Stimulated activated CD4-positive, alpha-beta T cell treated with anti-CD3 and anti-CD28 coated beads, Interleukin-1b, Interleukin-23, amount 100 ng/mL, for 1 hour (primary cell): ENCODE measurements at regions not wholly inside any gene's neighbourhood (a gene's known extent, or its start where the extent isn't known, plus 50 kb on each side); places are given as distances from the start of the nearest gene placed in this dataset.

ENCODE experiments used
- DNase-seq, 2 donors: peaks; one replicate each; pipeline ENCODE4 v3.0.0-alpha.2; 2020; ENCODE audit warnings: low read depth in 2 of 2

DNA sequence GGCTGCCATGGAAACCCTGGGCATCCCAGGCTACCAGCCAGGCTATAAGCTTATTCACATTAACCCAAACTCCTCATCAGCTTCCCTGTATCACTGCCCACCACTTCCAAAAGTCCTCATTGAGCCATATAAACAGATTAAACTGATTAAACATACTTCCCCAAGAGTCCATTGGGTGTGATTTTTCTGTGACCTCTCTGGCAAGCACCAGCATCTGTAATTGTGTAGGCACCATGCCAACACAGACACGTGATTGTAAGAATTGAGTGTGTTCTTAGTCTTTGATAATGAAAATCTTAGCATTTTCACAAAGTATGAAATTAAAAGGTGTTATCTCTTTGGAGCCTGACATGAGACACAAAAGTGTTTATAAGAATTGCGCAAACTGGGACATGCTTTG is 679.3 kb downstream of the TYW1 start:
- DNase-seq = no peak

DNA sequence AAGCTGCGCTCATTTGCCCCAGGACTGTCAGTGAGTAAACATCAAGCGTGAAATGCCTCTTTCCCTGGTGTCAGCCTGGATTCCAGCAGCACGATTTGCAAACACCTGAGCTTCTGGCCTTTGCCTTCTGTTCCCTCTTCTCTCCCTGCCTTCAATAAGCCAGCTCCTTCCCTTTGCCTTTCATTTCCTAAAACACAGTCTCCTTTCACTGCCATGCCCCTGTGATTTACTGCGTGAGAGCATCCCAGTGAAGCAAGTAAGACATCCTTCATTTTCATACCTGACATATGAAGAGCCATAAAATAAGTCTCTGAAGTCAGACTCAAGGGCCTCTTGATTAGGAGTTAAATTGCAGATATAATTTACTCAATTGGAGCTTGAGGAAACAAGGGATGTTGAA is 681.8 kb downstream of the TYW1 start:
- DNase-seq = no peak

GRCh38 chr7:67683628-67684027 is 687.0 kb downstream of the TYW1 start:
- DNase-seq = no peak

DNA sequence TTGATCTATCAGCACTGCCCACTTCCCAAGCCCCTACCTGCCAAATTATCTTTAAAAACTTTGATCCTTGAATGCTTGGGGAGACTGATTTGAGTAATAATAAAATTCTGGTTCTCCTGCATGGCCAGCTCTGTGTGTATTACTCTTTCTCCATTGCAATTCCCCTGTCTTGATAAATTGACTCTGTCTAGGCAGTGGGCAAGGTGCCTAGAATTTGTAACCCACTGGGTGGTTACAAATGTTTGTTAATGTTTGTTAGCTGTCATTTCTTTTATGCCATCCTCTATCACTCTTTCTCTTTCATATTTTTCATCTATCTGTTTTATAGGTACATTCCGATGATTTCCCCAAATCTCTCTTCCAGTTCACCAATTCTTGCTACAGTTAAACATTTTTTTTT is 694.1 kb downstream of the TYW1 start:
- DNase-seq = no peak

DNA sequence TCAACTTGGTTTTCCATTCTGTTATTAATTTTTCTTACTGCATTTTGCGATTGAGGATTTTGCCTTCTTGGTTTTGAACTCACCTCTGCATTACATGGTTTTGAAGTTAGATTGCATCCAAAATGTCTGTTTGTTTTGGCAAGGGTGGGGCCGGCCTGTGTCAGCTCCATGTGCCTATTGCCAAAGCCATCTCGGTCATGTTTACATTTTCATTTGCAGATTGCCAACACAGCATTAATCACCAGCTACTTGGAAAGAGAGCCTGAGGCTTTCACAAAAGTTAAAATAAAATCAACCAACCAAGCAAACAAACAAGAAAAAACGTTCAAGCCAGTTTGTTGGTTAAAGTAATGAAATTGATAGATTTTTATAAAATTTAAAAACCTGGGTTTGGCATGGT is 695.8 kb downstream of the TYW1 start:
- no peak for DNase-seq

- DNase-seq = no peak
These were observed 699.5 kb downstream of the TYW1 start for GRCh38 chr7:67696124-67696523.

GRCh38 chr7:67696878-67697277 is 700.2 kb downstream of the TYW1 start:
- no peak for DNase-seq

GRCh38 chr7:67698354-67698753 is 701.7 kb downstream of the TYW1 start:
- no peak for DNase-seq

- DNase-seq = no peak
These were observed 709.2 kb downstream of the TYW1 start for GRCh38 chr7:67705850-67706249.

DNA sequence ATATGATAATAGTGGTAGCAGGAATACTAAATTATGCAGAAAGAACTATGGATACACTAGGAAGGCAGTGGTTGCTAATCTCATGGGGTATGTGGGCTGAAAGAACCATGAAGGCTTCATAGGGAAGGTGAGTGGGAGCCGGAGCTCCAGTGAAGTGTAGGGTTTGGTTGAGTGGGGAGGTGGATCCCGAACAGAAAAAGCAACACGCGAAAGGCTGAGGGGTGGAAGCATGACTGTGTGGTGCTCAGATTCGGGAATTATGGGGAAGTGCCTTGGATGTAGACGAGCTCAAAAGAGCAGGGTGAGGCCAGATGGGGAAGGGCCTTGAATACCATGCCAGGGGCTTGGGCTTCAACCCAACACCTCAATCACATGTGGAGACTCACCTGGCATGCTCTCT is 715.1 kb downstream of the TYW1 start:
- no peak for DNase-seq

DNA sequence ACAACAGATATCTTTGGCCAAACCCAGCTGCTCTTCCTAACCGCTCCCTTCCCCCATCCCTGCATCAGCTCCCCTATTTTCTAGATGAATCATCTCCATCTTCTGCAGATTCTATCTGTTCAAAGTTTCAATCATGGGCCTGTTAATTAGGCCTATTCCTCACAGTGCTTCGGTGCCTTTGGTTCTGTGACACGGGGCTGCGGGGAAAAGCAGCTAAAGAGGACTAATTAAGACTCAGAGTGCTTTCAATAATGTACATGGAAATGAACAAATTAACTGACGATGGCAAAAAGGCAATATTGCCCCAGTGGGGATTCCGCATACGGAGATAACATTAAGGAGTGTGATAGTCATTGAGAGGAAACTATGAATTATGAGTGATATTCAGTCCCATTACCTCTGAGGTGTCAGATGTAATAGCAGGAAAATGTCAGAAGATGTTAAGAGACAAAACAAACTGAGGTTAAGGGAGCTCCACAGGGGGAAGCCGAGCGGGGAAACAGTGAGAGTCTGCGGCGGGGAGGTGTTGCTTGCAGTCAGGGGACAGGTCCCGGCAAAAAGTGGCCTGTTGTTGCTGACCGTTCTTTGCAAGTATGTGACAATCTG is 716.9 kb downstream of the TYW1 start:
- no peak for DNase-seq

GRCh38 chr7:67716729-67717128 is 720.1 kb downstream of the TYW1 start:
- no peak for DNase-seq

- DNase-seq = no peak
These were observed 727.0 kb downstream of the TYW1 start for GRCh38 chr7:67723591-67723990.

- DNase-seq = no peak
These were observed 727.8 kb downstream of the TYW1 start for GRCh38 chr7:67724435-67724834.

GRCh38 chr7:67724955-67725354 is 728.3 kb downstream of the TYW1 start:
- no peak for DNase-seq

- DNase-seq = no peak
These were observed 728.8 kb downstream of the TYW1 start for GRCh38 chr7:67725423-67725822.

GRCh38 chr7:67729771-67730170 is 733.1 kb downstream of the TYW1 start:
- DNase-seq = no peak

DNA sequence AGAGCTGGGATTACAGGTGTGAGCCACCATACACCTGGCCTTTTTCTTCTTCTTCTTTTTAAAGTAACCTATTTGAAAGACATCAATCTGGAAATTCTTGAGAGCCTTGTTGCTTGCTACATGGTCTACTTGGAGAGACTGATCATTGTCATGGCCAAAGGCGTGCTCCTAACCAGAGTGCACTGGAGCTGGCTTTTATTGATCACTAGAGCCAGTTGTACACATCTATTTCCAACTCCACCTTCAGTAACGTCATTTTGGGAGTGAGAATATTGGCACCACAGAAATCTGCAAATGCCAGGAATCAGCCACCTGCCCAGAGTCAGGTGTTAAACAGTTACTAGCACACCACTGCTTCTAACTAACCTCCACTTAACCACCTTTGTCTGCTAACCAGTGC is 735.1 kb downstream of the TYW1 start:
- DNase-seq = no peak

DNA sequence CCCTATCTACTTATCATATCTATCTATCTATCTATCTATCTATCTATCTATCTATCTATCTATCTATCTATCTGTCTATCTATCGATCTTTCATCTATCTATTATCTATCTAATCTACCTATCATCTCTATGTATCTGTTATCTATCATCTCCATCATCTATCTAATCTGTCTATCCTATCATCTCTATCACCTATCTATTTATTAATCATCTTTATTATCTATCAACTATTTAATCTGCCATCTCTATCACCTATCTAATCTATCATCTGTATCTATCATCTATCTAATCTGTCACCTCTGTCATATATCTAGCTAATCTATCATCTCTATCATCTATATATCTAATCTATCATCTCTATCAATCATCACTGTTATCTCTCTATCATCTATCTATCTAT is 736.3 kb downstream of the TYW1 start:
- no peak for DNase-seq

- DNase-seq = no peak
These were observed 741.5 kb downstream of the TYW1 start for GRCh38 chr7:67738145-67738544.

DNA sequence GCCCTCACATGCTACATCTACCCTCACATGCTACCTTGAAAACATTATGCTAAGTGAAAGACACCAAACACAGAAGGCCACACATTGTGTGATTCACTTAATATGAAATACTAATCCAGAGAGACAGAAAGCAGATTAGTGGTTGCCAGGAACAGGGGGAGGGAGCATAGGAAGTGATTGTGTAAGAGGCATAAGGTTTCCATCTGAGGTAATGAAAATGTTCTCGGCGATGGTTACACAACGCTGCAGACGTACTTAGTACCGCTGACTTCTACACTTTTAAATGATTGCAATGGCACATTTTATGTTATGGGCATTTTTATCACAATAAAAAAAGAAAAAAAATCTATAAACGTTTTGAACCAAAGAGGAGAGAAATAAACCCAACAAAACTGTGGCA is 742.3 kb downstream of the TYW1 start:
- no peak for DNase-seq

DNA sequence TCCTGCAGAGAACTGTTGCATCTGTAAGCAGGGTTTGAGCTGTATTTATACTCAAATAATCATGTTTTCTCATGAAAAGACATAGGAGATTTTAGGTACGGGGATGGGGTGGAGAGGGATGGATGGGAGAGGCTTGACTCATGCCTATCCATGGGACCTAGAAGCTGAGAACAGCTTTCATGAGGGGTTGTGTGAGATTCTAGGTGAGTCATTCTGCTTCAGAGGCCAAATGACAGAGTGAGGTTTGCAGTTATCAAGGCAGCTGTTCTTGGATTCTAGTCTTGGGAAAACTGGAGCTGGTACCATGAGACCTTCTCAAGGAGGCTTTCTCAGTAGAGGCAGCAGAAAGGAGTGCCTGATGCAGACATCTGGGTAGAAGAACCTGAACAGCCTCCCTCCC is 746.9 kb downstream of the TYW1 start:
- DNase-seq = no peak

DNA sequence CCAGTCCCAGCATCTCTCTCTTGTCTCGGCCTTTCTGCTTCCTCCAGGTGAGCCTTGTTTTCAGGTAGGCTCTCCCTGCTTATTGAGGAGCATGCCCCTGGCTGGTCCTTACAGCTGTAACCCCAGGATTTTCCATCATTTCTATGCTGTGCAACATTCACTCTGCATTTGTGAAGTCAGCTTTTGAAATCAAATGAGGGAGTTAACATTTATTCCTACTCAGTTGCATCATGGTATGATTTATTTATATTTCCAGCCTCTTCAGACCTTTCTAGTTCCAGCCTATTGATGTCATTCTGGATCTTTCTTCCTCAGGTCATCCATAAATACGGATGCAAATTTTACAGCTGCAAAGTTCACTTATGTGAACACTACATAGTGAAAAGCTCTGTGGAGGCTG is 755.6 kb downstream of the TYW1 start:
- no peak for DNase-seq

DNA sequence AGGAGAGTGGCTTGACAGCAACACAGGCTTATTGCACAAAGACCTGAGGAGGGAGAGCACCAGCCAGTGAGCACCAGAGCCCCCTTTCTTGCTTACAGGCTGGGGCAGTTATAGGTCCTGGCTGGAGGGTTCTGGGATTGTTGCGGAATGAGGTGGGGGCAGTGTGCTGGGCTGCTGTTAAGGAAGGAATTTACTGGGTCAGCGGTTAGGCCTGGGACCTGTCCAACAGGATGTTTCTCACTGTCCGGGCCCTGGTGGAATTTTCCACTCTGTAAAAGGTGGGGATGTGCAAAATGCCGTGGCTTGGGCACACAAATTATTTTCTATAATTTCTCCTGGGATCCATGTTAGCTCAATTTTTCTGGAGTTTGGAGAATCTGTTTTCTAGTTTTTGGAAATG is 757.3 kb downstream of the TYW1 start:
- DNase-seq = no peak

DNA sequence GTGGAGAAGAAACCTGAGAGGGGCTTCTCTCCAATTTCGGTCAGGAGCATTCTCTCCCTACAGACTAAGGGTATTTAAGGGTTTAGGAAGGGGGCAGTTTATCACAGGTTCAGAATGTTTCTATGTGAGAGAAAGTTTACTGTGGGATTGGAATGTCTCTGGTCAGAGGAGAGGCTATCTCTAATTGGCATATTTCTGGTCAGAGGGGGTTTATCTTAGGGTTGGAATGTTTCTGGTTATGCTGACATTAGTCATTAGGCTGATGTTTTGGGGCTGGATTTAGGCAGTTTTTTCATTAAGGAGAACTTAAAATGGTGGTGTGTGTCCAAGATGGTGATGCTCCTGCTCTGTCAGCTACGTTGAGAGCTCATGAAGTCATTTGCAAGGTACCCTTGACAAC is 758.0 kb downstream of the TYW1 start:
- no peak for DNase-seq
